ENCODE measurements at regions not wholly inside any gene's neighbourhood (a gene's known extent, or its start where the extent isn't known, plus 50 kb on each side); places are given as distances from the start of the nearest gene placed in this dataset.

DNA sequence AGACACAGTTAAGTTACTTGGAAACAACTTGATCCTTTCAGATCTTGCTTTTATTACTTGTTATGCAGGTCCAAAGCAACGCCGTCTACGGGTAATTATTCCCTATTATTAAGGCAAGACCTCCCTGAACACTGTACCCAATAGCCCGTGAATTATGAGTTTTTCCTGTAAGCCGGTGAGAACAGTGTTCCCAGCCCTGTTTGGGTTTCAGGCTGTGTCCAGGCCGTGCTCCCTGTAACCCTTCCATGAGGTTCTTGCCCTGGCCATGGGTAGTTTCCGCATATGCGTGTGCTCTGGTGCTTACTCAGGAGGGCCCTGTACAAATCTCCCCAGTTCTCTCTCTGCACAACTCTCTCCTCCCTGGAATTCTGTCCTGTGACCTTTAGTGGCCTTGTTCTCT is 65.6 kb upstream of the CNOT6 start:
- TF ChIP-seq, protein P1, sequence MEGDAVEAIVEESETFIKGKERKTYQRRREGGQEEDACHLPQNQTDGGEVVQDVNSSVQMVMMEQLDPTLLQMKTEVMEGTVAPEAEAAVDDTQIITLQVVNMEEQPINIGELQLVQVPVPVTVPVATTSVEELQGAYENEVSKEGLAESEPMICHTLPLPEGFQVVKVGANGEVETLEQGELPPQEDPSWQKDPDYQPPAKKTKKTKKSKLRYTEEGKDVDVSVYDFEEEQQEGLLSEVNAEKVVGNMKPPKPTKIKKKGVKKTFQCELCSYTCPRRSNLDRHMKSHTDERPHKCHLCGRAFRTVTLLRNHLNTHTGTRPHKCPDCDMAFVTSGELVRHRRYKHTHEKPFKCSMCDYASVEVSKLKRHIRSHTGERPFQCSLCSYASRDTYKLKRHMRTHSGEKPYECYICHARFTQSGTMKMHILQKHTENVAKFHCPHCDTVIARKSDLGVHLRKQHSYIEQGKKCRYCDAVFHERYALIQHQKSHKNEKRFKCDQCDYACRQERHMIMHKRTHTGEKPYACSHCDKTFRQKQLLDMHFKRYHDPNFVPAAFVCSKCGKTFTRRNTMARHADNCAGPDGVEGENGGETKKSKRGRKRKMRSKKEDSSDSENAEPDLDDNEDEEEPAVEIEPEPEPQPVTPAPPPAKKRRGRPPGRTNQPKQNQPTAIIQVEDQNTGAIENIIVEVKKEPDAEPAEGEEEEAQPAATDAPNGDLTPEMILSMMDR (IDR thresholded peaks at IDR 0.05; ENCODE audit: low read depth, low read length): no peak
- TF ChIP-seq, protein P2, sequence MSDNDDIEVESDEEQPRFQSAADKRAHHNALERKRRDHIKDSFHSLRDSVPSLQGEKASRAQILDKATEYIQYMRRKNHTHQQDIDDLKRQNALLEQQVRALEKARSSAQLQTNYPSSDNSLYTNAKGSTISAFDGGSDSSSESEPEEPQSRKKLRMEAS (IDR thresholded peaks at IDR 0.05; ENCODE audit: low read depth, low read length): no peak
- no peak for TF ChIP-seq POLR2A (IDR thresholded peaks at IDR 0.05; ENCODE audit: extremely low read depth, insufficient read length)
